ENCODE measurements at regions not wholly inside any gene's neighbourhood (a gene's known extent, or its start where the extent isn't known, plus 50 kb on each side); places are given as distances from the start of the nearest gene placed in this dataset.

DNA sequence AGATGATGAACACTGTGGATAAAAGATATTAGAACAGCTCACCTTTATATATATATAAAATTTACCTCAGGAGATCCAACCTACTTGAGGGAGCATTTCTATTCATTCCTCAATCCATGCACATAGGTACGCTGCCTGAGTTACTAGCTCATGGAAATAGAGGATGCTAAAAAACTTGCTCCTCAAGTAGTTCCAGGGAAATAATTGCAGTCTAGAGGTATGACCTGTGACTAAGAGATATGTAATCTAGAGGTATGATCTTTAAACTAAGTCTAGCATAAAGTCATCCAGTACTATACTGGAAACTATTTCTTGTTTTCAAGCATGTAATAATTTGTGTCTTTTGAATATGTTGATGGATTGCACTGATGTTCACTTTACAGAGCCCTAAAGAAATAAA is 471.2 kb downstream of the TAF11L14 start:
- TF ChIP-seq CTCF (IDR thresholded peaks at IDR 0.05 in 4 of 5, conservative IDR thresholded peaks at IDR 0.05 in 1 of 5) (no peak), POLR2A (IDR thresholded peaks at IDR 0.05) (no peak)
